K562 (cell line): ENCODE measurements at regions not wholly inside any gene's neighbourhood (a gene's known extent, or its start where the extent isn't known, plus 50 kb on each side); places are given as distances from the start of the nearest gene placed in this dataset.

Experiments
- ARID1B ChIP-seq: fragments of 450-650 bp; IDR thresholded peaks from 2 replicates; pipeline ENCODE4 v1.6.1; 2016; ENCODE audit warnings: antibody characterized with exemption, mild to moderate bottlenecking, inconsistent platforms
- CREM ChIP-seq: IDR thresholded peaks from 2 replicates; pipeline ENCODE4 v1.6.1; 2014; ENCODE audit warnings: antibody characterized with exemption, low read depth
- DPF2 ChIP-seq: fragments of 450-650 bp; IDR thresholded peaks from 2 replicates; pipeline ENCODE4 v1.6.1; 2016
- E2F4 ChIP-seq: sonication (generic); formaldehyde crosslinking; IDR thresholded peaks from 2 replicates; pipeline ENCODE4 v1.8.0; 2022; ENCODE audit warnings: mild to moderate bottlenecking, low read depth, missing genetic modification reagents
- JUND ChIP-seq, 2 experiments: IDR thresholded peaks; 2 replicates in 1 of 2; 3 replicates in 1 of 2; pipeline ENCODE4 v1.6.1; 2011; ENCODE audit warnings: borderline replicate concordance in 2 of 2, low read depth in 2 of 2, low read length in 2 of 2, improper control_type of control experiment in 1 of 2, missing biosample characterization in 1 of 2, missing genetic modification characterization in 1 of 2, missing genetic modification reagents in 1 of 2
- NCOR1 ChIP-seq: fragments of 450-650 bp; IDR thresholded peaks from 2 replicates; pipeline ENCODE4 v1.6.1; 2016; ENCODE audit warnings: mild to moderate bottlenecking, moderate library complexity
- PKNOX1 ChIP-seq: fragments of 450-650 bp; IDR thresholded peaks from 2 replicates; pipeline ENCODE4 v1.6.1; 2016
- SLC30A9 ChIP-seq: fragments of 250-450 bp; sonication (Bioruptor Pico); IDR thresholded peaks from 2 replicates; pipeline ENCODE4 v1.8.0; 2022; ENCODE audit warnings: mild to moderate bottlenecking, moderate library complexity
- SMARCE1 ChIP-seq: fragments of 450-650 bp; IDR thresholded peaks from 2 replicates; pipeline ENCODE4 v1.7.1; 2016; ENCODE audit warnings: mild to moderate bottlenecking
- TBL1XR1 ChIP-seq, 2 experiments: IDR thresholded peaks; 2 replicates each; pipeline ENCODE4 v1.6.1; 2012; ENCODE audit warnings: improper control_type of control experiment in 2 of 2, low read length in 2 of 2, mild to moderate bottlenecking in 1 of 2
- TEAD4 ChIP-seq, 2 experiments: sonication (generic) in 1 of 2; formaldehyde crosslinking in 1 of 2; IDR thresholded peaks; 2 replicates each; pipeline versions ENCODE4 v1.6.1 to v1.8.0; 2012 to 2022; ENCODE audit warnings: borderline replicate concordance in 1 of 2, inconsistent platforms in 1 of 2, low read length in 1 of 2, mild to moderate bottlenecking in 1 of 2, missing genetic modification reagents in 1 of 2
- ZEB2 ChIP-seq: fragments of 450-650 bp; IDR thresholded peaks from 2 replicates; pipeline ENCODE4 v1.6.1; 2016
- ZNF592 ChIP-seq: fragments of 450-650 bp; IDR thresholded peaks from 2 replicates; pipeline ENCODE4 v1.6.1; 2017; ENCODE audit warnings: antibody characterized with exemption, mild to moderate bottlenecking
- TF ChIP-seq, protein P1 (sequence below): fragments of 250-450 bp; sonication (Bioruptor Pico); IDR thresholded peaks from 2 replicates; pipeline ENCODE4 v1.4.0; 2020; ENCODE audit warnings: mild to moderate bottlenecking, moderate library complexity
- TF ChIP-seq, protein P2 (sequence below), 2 experiments: IDR thresholded peaks in 1 of 2; conservative IDR thresholded peaks in 1 of 2; 2 replicates each; pipeline ENCODE4 v1.6.1; 2016; ENCODE audit warnings: low read depth in 2 of 2, mild to moderate bottlenecking in 1 of 2, missing compliant biosample characterization in 1 of 2, missing genetic modification characterization in 1 of 2, moderate library complexity in 1 of 2

GRCh38 chr1:157262422-157262821 lies 124.2 kb upstream of the ETV3 start (continued):
- TF ChIP-seq, protein P1, sequence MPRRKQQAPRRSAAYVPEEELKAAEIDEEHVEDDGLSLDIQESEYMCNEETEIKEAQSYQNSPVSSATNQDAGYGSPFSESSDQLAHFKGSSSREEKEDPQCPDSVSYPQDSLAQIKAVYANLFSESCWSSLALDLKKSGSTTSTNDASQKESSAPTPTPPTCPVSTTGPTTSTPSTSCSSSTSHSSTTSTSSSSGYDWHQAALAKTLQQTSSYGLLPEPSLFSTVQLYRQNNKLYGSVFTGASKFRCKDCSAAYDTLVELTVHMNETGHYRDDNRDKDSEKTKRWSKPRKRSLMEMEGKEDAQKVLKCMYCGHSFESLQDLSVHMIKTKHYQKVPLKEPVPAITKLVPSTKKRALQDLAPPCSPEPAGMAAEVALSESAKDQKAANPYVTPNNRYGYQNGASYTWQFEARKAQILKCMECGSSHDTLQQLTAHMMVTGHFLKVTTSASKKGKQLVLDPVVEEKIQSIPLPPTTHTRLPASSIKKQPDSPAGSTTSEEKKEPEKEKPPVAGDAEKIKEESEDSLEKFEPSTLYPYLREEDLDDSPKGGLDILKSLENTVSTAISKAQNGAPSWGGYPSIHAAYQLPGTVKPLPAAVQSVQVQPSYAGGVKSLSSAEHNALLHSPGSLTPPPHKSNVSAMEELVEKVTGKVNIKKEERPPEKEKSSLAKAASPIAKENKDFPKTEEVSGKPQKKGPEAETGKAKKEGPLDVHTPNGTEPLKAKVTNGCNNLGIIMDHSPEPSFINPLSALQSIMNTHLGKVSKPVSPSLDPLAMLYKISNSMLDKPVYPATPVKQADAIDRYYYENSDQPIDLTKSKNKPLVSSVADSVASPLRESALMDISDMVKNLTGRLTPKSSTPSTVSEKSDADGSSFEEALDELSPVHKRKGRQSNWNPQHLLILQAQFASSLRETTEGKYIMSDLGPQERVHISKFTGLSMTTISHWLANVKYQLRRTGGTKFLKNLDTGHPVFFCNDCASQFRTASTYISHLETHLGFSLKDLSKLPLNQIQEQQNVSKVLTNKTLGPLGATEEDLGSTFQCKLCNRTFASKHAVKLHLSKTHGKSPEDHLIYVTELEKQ (CRISPR knock-in tag) = no peak
- TF ChIP-seq JUND (IDR thresholded peaks at IDR 0.05; ENCODE audit: borderline replicate concordance, low read depth, low read length) = peak; percentile 72
- TF ChIP-seq JUND (tag; IDR thresholded peaks at IDR 0.05; ENCODE audit: borderline replicate concordance, low read depth, low read length) = peak; percentile 59; the same call in 1 of the 3 replicates
- peak; percentile 31; the same call in 1 of the 2 replicates for TF ChIP-seq SMARCE1
- peak; percentile 41; the same call in 1 of the 2 replicates for TF ChIP-seq CREM
- TF ChIP-seq DPF2 = peak; percentile 74
- TF ChIP-seq PKNOX1 = peak; percentile 69
- peak; percentile 59; the same call in 1 of the 2 replicates for TF ChIP-seq ZEB2
- peak; percentile 73 to 92; a peak in 3 of 4 replicates for TF ChIP-seq TBL1XR1 (IDR thresholded peaks at IDR 0.05; ENCODE audit: low read length in 2 of 2)
- TF ChIP-seq NCOR1 = peak; percentile 84
- TF ChIP-seq ZNF592 = no peak
- no peak for TF ChIP-seq E2F4 (CRISPR knock-in tag)
- TF ChIP-seq TEAD4 (IDR thresholded peaks at IDR 0.05; ENCODE audit: low read length) = peak; percentile 73
- TF ChIP-seq TEAD4 (CRISPR knock-in tag; IDR thresholded peaks at IDR 0.05; ENCODE audit: borderline replicate concordance) = no peak
- no peak for TF ChIP-seq SLC30A9 (CRISPR knock-in tag)
- TF ChIP-seq ARID1B = peak; percentile 68; the same call in 1 of the 2 replicates
- TF ChIP-seq, protein P2, sequence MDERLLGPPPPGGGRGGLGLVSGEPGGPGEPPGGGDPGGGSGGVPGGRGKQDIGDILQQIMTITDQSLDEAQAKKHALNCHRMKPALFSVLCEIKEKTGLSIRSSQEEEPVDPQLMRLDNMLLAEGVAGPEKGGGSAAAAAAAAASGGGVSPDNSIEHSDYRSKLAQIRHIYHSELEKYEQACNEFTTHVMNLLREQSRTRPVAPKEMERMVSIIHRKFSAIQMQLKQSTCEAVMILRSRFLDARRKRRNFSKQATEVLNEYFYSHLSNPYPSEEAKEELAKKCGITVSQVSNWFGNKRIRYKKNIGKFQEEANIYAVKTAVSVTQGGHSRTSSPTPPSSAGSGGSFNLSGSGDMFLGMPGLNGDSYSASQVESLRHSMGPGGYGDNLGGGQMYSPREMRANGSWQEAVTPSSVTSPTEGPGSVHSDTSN (CRISPR knock-in tag; IDR thresholded peaks at IDR 0.05; ENCODE audit: low read depth) = no peak
- TF ChIP-seq, protein P2 (tag; conservative IDR thresholded peaks at IDR 0.05; ENCODE audit: low read depth) = peak; percentile 32; the same call in 1 of the 2 replicates
